Ovary (tissue), 7 donors: ENCODE measurements at regions not wholly inside any gene's neighbourhood (a gene's known extent, or its start where the extent isn't known, plus 50 kb on each side); places are given as distances from the start of the nearest gene placed in this dataset.
"Not testable (repeated sequence)": the region's sequence is repeated elsewhere in the genome, so short reads cannot be mapped to it uniquely, and the experiment has no call there.

ENCODE experiments used
- DNase-seq, 5 donors: peaks; one replicate each; pipeline ENCODE4 v3.0.0-alpha.2; 2019 to 2020
- H3K27ac ChIP-seq, 2 donors: fragments of 200-600 bp; one replicate each; pipeline versions ENCODE4 v1.5.1 to v1.8.0; 2019 to 2022
- H3K27me3 ChIP-seq: fragments of 200-600 bp; one replicate; pipeline ENCODE4 v1.8.0; 2022
- H3K36me3 ChIP-seq: fragments of 200-600 bp; sonication (generic); one replicate; pipeline ENCODE4 v1.5.1; 2019
- H3K4me1 ChIP-seq: one replicate; pipeline ENCODE4 v1.8.1; 2013; ENCODE audit warnings: mild to moderate bottlenecking, moderate library complexity; ENCODE audit not compliant: insufficient read depth
- H3K4me3 ChIP-seq: fragments of 200-600 bp; sonication (generic); one replicate; pipeline ENCODE4 v1.5.1; 2017
- H3K9me3 ChIP-seq, 2 donors: fragments of 200-600 bp in 1 of 2; sonication (generic) in 1 of 2; one replicate each; pipeline versions ENCODE4 v1.5.1 to v1.8.1; 2013 to 2019; ENCODE audit warnings: mild to moderate bottlenecking in 1 of 2, moderate library complexity in 1 of 2
- CTCF ChIP-seq, 3 donors: fragments of 450-650 bp in 2 of 3; fragments of 200-600 bp in 1 of 3; IDR thresholded peaks; one replicate each; pipeline versions ENCODE4 v1.5.1 to v1.8.0; 2016 to 2022; ENCODE audit warnings: antibody characterized with exemption in 3 of 3, mild to moderate bottlenecking in 1 of 3
- EP300 ChIP-seq: sonication (generic); formaldehyde crosslinking; IDR thresholded peaks from one replicate; pipeline ENCODE4 v1.6.1; 2017; ENCODE audit warnings: antibody characterized with exemption
- POLR2A ChIP-seq: fragments of 450-650 bp; IDR thresholded peaks from one replicate; pipeline ENCODE4 v1.6.1; 2017; ENCODE audit warnings: antibody characterized with exemption, mild to moderate bottlenecking, moderate library complexity
- WGBS, 3 donors: extraction: QIAGEN DNeasy Blood & Tissue Kit in 1 of 3; methylation state at CpG; one replicate each; pipeline versions ENCODE4 v1.1.5 to v1.1.7; 2013 to 2017; 5-methylcytosine and 5-hydroxymethylcytosine counted together
- intact Hi-C, 4 donors: fragments of 100-400 bp; cut with DNase I; formaldehyde crosslinking; loops; one replicate each; pipeline versions ENCODE4 v1.11.0 to v1.15.1; 2022 to 2023
- donor health status: DM: no; HTN: no; CAD: no; lungs with moderate emphysema.
- donor health status: DM: no; HTN: no; CAD: no.
- donor health status: Bipolar disorder and iron deficiency.
- donor health status: DM: no; HTN: no; CAD: no.
- donor health status: DM: yes; HTN: yes; CAD: no.

GRCh38 chr12:131365821-131366260 lies 345.0 kb upstream of the SFSWAP start:
- WGBS, 3 donors = 15 to 32% (median 22%) methylated on average over 15 of the region's 15 CpGs
- H3K36me3 ChIP-seq = no peaks in the 10 kb centered on the region
- no peak for TF ChIP-seq POLR2A
- peak in 1 of 3 donors; percentile 2 for TF ChIP-seq CTCF (IDR thresholded peaks at IDR 0.05)
- no peak for TF ChIP-seq EP300
- intact Hi-C loops = no loop called here
- no peaks in the 10 kb centered on the region for H3K9me3 ChIP-seq
- no peak overlapping the region for H3K4me3 ChIP-seq
- peaks cover 27% of the 10 kb centered on the region for H3K4me1 ChIP-seq
- DNase-seq = peak in 3 of 5 donors; percentile 60 to 74 (median 65)
- H3K27ac ChIP-seq = peak overlapping the region in 1 of 2 donors; percentile 59
- no peaks in the 10 kb centered on the region for H3K27me3 ChIP-seq

GRCh38 chr12:131366261-131366871 lies 344.5 kb upstream of the SFSWAP start:
- 28 to 32% (median 32%) methylated on average over 10 to 11 of the region's 11 CpGs for WGBS, 3 donors
- DNase-seq = peak in 4 of 5 donors; percentile 37 to 75 (median 66)
- H3K9me3 ChIP-seq = no peaks in the 10 kb centered on the region
- peaks cover 27% of the 10 kb centered on the region for H3K4me1 ChIP-seq
- H3K27me3 ChIP-seq = no peaks in the 10 kb centered on the region
- no peak overlapping the region for H3K4me3 ChIP-seq
- no peaks in the 10 kb centered on the region for H3K36me3 ChIP-seq
- peak overlapping the region in 1 of 2 donors; percentile 59 for H3K27ac ChIP-seq
- intact Hi-C loops = no loop called here
- TF ChIP-seq EP300 (no peak), CTCF (IDR thresholded peaks at IDR 0.05) (no peak)

GRCh38 chr12:131367067-131367982 lies 343.6 kb upstream of the SFSWAP start:
- H3K27ac ChIP-seq, H3K9me3 ChIP-seq, H3K4me3 ChIP-seq, intact Hi-C loops, H3K27me3 ChIP-seq, H3K36me3 ChIP-seq: not testable (repeated sequence)
- 79 to 86% (median 81%) methylated on average over 18 to 24 of the region's 27 CpGs for WGBS, 3 donors
- peak in 3 of 5 donors; percentile 20 to 43 (median 26) for DNase-seq
- peaks cover 25% of the 10 kb centered on the region for H3K4me1 ChIP-seq

- no peaks in the 10 kb centered on the region for H3K9me3 ChIP-seq
- H3K4me3 ChIP-seq = no peak overlapping the region
- intact Hi-C loops = no loop called here
- DNase-seq = peak in 3 of 5 donors; percentile 10 to 38 (median 22)
- TF ChIP-seq POLR2A (no peak), EP300 (no peak), CTCF (IDR thresholded peaks at IDR 0.05) (no peak)
- no peaks in the 10 kb centered on the region for H3K36me3 ChIP-seq
- 22 to 32% (median 23%) methylated on average over 12 of the region's 12 CpGs for WGBS, 3 donors
- peaks cover 25% of the 10 kb centered on the region for H3K4me1 ChIP-seq
- no peak overlapping the region for H3K27ac ChIP-seq
- no peaks in the 10 kb centered on the region for H3K27me3 ChIP-seq
These were observed 342.8 kb upstream of the SFSWAP start for GRCh38 chr12:131367983-131368667.
